Stimulated activated CD8-positive, alpha-beta memory T cell treated with anti-CD3 and anti-CD28 coated beads, Interleukin-7, amount 100 ng/mL, for 1 hour (primary cell): ENCODE measurements at regions not wholly inside any gene's neighbourhood (a gene's known extent, or its start where the extent isn't known, plus 50 kb on each side); places are given as distances from the start of the nearest gene placed in this dataset.
"Not testable (repeated sequence)": the region's sequence is repeated elsewhere in the genome, so short reads cannot be mapped to it uniquely, and the experiment has no call there.

Experiments used
- DNase-seq, 2 donors: peaks; one replicate each; pipeline ENCODE4 v3.0.0-alpha.2; 2020; ENCODE audit warnings: low read depth in 2 of 2

- no peak for DNase-seq
These were observed 69.4 kb upstream of the FBXL17 start for GRCh38 chr5:108451269-108451668.

GRCh38 chr5:108444130-108444529 lies 62.2 kb upstream of the FBXL17 start:
- not testable (repeated sequence) for DNase-seq

GRCh38 chr5:108442063-108442651 lies 60.3 kb upstream of the FBXL17 start:
- not testable (repeated sequence) for DNase-seq

- no peak for DNase-seq
These were observed 55.5 kb upstream of the FBXL17 start for GRCh38 chr5:108437425-108437824.

- DNase-seq, result no peak
These were observed 54.8 kb upstream of the FBXL17 start for GRCh38 chr5:108436696-108437095.

- no peak for DNase-seq
These were observed 51.7 kb upstream of the FBXL17 start for GRCh38 chr5:108433600-108433999.

GRCh38 chr5:108432024-108432423 lies 50.1 kb upstream of the FBXL17 start:
- no peak for DNase-seq
